ENCODE measurements at regions not wholly inside any gene's neighbourhood (a gene's known extent, or its start where the extent isn't known, plus 50 kb on each side); places are given as distances from the start of the nearest gene placed in this dataset.
A peak's percentile ranks its signal among the peaks of the same experiment; 100 is the strongest.

DNA sequence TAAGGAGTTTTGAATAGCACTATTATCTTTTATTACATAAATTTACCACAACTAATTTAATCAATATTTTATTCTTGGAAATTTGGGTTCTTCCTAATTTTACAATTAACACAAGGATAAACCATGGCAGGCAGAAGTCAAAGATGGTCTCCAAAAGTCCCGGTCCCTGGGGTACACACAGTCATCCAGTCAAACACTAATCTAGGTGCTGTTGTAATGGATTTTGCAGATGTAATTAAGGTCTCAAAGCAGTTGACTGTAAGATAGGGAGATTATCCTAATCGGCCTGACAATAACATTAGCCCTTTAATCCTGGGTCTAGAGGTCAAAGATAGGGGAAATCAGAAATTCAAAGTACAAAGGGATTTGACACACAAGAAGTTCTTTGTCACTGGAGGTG is 57.5 kb upstream of the HTR1A start:
- intact Hi-C loops (cut with DNase I) = no loop called here
- Histone ChIP-seq H3K9me3 (no peaks in the 10 kb centered on the region), H3K27me3 (no peaks in the 10 kb centered on the region), H3K27ac (no peak overlapping the region), H3K36me3 (replicated peaks in 1 of 2; ENCODE audit: insufficient read depth in 1 of 2, low read depth in 2 of 2) (no peaks in the 10 kb centered on the region), H3K4me1 (no peaks in the 10 kb centered on the region), H3K4me3 (no peak overlapping the region)
- TF ChIP-seq POLR2A (IDR thresholded peaks at IDR 0.05) (no peak), CTCF (IDR thresholded peaks at IDR 0.05) (no peak)
- no peak for ATAC-seq
- DNase-seq = no peak
- WGBS, 2 donors = 32 to 36% methylated on average over 2 of the region's 2 CpGs

DNA sequence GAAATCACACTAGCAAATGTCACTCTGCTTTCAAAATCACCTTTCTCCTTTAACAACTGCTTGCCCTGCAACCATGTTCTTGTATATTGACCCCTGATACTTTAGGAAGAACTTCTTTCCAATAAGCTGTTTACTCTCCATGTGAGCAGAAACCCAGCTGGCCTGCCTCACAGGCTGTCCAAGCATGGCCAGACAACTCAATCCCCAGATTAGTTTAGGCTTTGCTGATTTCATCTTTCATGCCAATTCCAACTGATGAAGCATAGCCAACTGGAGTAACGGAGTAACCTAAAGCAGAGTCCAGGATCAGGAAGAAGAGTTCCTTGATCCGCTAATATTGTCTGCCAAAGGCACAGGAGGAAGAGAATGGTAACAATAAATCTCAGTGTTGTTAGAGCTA is 56.7 kb upstream of the HTR1A start:
- ATAC-seq = no peak

DNA sequence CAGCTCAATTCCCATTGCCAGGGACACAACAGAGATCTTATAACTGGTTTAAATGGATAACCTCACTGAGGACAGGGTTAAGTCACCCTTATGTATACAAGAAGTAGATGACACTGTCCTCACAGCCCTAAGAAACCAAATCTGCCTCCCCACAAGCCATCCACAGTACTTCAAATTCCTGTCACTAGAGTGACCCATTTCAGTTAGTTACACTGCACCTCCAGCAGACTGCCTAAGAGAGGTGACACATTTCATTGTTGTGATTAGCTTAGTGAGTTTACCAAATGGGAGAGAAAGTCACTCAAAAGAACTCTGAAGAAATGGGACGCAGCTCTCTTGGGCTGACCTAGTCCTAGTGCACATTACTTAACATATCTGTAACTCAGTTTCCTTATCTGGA is 53.6 kb upstream of the HTR1A start:
- Histone ChIP-seq H3K27ac (no peak overlapping the region), H3K9me3 (no peaks in the 10 kb centered on the region), H3K27me3 (no peaks in the 10 kb centered on the region), H3K36me3 (replicated peaks in 1 of 2; ENCODE audit: insufficient read depth in 1 of 2, low read depth in 2 of 2) (no peaks in the 10 kb centered on the region), H3K4me1 (no peaks in the 10 kb centered on the region), H3K4me3 (no peak overlapping the region)
- intact Hi-C loops (cut with DNase I) = no loop called here
- ATAC-seq = no peak
- DNase-seq = no peak
- 58 to 62% methylated on average over 1 of the region's 1 CpG for WGBS, 2 donors
- no peak for TF ChIP-seq POLR2A (IDR thresholded peaks at IDR 0.05)
- TF ChIP-seq CTCF (IDR thresholded peaks at IDR 0.05) = no peak

More for the DNA sequence above, 56.7 kb upstream of the HTR1A start:
- peak in 1 of 4 donors; percentile 8 for DNase-seq
- no peaks in the 10 kb centered on the region for H3K36me3 ChIP-seq (replicated peaks in 1 of 2; ENCODE audit: insufficient read depth in 1 of 2, low read depth in 2 of 2)
- intact Hi-C loops (cut with DNase I) = no loop called here
- H3K4me3 ChIP-seq = no peak overlapping the region
- TF ChIP-seq POLR2A (IDR thresholded peaks at IDR 0.05) = no peak
- no peak for TF ChIP-seq CTCF (IDR thresholded peaks at IDR 0.05)
- no peaks in the 10 kb centered on the region for H3K27me3 ChIP-seq
- no peaks in the 10 kb centered on the region for H3K9me3 ChIP-seq
- H3K4me1 ChIP-seq = no peaks in the 10 kb centered on the region
- H3K27ac ChIP-seq = no peak overlapping the region
- 47 to 56% methylated on average over 2 of the region's 2 CpGs for WGBS, 2 donors

All from body of pancreas (tissue), 4 donors.